HG02884 (cell line): ENCODE measurements at regions not wholly inside any gene's neighbourhood (a gene's known extent, or its start where the extent isn't known, plus 50 kb on each side); places are given as distances from the start of the nearest gene placed in this dataset.

Experiments
- ATAC-seq: cut with Tn5 transposase; IDR thresholded peaks from one replicate; pipeline ENCODE4 v1.9.1; 2021; ENCODE audit warnings: mild to moderate bottlenecking, moderate library complexity; ENCODE audit not compliant: unreplicated experiment

DNA sequence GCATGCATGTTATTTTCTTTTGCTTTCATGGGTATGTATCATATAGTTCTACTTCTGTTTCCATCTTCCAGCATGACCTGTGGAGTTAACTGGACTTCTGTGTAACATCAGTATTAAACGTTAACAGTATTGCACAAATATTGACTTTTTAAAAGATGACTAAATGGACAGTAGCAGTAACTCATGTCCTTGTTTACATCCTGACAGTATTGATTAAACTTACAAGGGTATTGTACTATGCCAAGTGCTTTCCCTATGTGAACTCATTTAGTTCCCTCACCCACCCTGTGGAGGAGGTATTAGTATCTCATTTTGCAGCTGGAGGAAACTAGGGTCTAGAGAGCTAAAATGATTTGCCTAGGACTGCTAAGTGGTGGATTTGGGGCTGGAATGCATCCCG lies 128.7 kb upstream of the SLC10A2 start:
- ATAC-seq, result no peak

DNA sequence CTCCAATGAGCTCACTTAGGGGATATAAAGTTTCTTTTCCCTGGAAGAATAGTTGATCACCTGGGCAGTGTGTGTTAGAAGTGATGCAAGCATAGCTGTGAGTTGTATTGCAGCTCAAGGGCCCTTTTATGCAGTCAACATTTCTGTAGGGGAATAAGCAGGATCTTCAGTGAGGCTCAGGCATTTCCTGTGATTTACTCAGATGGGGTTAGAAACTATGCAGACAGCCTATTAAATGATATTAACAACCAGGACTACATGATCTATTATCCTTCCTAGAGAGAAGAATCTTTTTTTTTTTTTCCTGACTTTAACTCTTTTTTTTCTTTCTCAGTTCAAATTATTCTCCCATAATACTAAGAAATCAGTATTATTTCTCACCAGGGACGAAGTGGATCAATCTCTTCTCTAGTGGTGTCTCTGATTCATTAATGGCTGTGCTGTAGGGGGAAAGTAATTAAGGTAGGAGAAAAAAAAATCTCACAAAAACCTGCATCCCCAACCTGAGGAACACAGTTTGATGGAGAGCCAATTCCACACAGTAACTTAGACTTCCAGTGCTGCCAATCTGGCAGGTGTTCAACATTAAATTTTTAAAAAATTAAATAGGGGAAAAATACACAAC lies 126.4 kb upstream of the SLC10A2 start:
- no peak for ATAC-seq

DNA sequence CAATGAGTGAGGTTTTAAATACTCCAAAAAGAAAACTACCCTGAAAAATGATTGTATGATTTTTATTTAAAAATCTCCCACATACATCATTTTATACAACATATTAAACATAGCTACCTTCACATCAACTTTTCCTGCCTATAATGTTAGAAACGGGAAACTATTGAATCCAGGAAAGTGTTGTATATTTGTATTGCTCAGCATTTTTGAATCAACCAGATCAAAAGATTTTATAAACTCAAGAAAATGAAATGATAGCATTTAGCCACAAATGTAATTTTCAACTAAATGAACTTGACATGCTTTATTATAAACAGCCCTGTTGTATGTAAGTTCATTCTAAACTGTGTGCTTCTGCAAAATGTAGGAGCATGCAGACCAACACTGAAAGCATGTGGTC lies 124.6 kb upstream of the SLC10A2 start:
- ATAC-seq, result no peak

DNA sequence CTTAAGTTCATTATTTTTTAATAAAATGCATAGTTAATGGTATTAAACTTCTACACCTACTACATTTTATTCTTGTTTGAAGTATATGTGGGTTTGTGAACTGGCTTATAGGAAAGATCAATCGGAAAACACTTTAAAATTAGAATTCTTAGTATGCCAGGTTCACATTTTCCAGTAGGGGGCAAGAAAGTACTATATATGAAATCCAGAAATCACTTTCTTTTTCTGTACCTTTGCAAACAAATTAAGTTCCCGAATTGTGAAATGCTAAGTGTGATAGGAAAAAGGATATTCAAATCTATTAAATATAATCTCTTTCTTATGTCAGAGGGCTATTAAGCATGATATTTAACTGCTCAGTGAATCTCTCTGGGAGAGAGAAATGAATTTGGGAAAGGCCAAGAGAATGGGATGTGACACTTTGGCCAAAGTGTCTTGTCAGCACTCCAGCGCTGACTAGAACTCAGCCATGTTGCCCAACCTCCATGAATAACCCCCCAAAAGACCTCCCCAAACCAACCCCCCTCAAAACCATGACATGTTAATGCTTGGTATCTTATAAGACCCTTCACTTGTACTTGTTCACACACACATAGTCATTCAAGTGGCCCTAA lies 122.6 kb upstream of the SLC10A2 start:
- ATAC-seq, result no peak

DNA sequence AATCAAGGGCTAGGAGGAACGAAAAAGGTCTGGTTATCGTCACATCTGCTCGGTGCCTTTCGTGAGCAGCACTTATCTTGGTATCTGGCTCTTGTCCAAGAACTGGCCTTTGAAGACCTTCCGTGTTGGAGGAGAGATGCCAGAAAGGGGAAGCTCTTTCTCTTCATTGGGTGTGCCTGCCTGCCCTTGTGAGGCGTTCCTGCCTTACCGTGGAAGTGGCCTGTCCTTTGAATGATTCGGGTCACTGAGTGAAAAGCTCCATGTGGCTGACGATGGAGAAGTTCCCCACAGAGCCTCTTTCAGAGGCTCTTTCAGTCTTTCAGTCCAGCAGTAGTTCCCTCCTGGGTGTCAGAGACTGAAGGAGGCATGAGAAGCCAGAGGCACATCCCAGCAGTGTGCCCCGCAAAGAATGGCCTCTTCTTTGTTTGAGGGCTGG lies 121.5 kb upstream of the SLC10A2 start:
- ATAC-seq, result no peak

DNA sequence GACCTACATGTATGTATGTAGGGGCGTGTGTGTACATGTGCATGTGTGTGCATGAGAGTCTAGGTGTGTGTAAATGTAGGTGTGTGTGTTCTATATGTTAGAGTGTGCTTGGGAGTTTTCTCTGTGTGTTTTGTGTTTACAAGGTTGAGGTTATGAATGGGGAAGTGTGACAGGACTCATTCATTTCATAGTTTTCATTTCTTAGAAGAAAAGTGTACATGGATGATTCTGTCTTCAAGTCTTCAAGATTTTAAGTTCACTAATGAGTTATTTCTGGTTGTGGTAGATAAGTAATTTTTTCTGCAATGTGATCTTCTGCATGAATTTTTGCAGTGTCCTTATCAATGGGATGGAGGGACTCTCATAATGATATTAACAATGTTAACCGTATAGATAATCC lies 118.2 kb upstream of the SLC10A2 start:
- peak; percentile 68 for ATAC-seq

DNA sequence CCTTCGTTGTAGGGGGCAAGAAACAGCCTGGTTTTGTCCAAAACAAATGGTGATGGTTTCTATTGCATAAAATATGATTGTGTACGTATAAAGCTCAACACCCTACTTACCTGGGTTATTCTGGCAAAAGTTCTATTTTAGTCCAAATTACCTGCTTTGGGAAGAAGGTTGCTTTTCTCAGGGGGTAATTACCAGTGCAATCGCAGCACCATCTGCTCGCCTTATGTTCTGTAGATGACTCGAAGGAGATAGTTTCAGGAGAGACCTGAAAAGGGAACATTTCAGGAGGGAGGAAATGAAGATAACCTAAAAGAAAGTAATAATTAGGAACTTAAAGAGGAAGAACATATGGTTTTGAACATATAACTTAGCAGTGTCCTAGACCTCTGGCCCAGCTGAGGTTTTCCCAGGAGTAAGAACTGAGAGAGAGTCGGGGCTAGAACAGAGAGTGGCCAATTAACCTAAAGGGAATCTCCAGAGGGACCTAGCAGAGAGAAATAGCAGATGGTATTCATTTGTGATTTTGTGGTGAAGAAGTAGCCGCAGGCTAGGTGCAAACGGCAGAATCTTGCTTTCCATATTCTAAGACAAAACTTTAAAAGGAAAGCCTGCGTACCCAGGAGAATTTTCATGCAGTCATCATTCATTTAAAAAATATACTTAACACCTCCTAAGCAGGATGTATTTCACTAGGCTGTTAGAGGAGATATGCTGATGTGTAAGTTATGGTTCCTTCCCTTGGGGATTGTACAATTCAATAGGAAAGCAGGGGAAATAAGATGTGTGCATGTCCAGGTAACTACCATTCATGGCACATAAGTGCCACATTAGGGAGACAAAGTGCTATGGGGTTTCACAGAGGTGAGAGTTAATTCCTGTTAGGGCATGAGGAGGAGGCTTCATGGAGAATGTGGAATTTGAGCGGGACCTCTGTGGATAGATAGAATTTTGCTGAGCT lies 113.0 kb upstream of the SLC10A2 start:
- no peak for ATAC-seq

DNA sequence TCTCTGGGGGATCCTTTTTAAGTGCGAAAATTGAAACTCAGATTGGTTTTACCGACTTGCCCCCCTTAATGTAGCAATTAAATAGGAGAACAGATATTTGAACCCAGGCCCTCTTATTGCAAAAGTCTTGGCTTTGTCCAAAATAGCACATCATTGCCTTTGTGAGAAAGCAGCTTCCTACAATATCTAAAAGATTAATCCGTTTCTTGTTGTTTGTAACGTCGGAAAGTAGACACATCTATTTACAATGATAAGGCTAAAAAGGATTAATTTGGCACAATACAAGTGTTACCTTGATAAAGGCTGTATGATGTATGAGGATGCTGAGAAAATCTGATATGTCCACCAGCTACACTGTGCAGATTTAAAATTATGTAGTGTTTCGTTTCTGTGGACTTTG lies 108.7 kb upstream of the SLC10A2 start:
- no peak for ATAC-seq

DNA sequence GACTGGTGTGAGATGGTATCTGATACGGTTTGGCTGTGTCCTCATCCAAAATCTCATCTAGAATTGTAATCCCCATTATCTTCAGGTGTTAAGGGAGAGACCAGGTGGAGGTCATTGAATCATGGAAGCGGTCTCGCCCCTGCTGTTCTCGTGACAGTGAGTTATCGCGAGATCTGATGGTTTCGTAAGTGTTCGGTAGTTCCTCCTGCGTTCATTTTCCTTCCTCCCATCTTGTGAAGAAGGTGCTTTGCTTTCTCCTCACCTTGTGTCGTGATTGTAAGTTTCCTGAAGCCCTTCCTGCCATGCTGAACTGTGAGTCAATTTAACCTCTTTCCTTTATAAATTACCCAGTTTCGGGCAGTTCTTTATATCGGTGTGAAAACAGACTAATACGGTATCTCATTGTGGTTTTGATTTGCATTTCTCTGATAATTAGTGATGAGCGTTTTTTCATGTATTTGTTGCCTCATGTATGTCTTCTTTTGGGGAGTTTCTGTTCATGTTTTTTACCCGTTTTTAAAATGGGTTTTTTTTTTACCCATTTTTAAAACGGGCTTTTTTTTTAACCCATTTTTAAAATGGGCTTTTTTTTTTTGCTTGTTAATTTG lies 102.8 kb upstream of the SLC10A2 start:
- ATAC-seq, result no peak

DNA sequence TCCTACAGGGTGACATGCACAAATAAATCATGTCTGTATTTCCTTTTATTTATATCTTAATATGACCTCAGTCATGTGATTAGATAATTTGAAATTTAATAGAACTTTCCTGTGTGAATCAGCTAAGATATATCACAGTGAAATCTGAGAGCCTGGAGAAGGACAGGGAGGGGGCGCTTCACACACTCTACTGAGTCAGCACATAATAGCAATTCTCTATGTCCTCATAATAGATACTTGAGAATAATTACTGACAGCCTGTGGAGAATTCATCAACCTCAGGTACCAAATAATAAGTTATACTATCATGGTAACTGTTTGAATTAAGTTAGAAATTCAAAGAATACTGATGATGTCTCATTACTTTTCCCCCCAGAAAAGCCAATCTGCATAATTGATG lies 98.0 kb upstream of the SLC10A2 start:
- no peak for ATAC-seq

DNA sequence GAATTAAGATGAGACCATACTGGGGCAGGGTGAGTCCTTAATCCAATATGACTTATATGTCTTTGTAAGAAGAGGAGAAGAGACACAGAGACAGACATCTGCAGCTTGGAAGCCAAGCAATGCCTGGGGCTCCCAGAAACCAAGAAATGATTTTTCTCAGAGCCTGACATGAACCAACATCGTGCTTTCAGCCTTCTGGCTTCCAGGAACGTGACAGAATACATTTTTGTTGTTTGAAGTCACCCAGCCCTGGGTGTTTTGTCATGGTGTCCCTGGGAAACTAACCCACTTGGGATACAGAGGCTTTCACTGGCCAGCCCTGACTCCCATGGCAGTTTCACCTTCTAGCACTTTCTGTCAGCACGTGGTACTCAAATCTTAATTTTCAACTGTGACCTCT lies 95.3 kb upstream of the SLC10A2 start:
- ATAC-seq, result no peak

DNA sequence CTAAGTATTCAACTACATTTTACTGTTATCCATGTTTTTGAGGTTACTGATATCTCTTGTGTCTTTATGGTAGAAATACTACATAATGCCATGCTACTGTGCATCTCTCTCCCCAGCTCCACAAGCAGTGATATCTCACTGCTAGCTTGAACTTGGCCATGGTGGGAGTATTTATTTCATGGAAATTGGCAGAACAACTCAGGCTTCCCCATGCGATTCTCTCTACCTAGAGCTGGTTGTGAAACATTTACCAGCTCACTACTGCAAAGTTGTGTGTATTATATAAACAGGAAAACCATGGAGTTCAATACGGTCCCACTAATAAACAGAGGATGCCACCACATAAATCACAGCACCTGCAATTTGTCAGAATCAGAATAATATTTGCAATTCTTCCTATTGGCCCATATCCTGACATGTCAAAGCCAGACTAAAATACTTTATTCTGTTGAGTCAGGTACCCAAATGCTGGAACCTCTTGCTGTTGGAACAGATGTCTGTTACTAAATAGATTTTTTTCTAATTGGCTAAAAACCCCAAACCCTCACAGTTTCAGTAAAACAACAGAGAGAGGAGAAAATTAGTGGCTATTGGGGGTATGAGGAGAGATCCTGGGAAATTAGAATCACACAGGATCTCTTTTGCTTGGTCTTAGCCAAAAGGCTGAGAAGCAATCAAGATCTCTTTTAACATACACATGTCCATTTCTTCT lies 91.4 kb upstream of the SLC10A2 start:
- ATAC-seq, result no peak

DNA sequence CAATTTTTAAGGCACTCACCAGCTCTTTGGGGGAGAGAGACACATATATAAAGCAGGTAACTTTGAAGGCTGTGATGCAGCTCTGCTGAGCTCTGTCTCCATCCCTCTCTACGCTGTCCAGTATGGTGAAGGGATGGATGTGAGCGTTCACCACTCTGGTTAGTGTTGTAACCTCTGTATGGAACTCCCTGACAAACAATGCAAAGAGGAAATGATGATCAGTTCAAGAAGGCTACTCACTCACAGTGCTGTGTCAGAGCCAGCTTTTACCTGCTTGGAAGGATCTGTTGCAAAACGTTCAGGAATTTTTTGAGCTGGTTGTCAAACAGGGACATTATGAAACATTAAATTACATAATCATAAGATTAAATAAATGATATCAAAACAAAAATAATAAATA lies 90.8 kb upstream of the SLC10A2 start:
- ATAC-seq, result no peak

DNA sequence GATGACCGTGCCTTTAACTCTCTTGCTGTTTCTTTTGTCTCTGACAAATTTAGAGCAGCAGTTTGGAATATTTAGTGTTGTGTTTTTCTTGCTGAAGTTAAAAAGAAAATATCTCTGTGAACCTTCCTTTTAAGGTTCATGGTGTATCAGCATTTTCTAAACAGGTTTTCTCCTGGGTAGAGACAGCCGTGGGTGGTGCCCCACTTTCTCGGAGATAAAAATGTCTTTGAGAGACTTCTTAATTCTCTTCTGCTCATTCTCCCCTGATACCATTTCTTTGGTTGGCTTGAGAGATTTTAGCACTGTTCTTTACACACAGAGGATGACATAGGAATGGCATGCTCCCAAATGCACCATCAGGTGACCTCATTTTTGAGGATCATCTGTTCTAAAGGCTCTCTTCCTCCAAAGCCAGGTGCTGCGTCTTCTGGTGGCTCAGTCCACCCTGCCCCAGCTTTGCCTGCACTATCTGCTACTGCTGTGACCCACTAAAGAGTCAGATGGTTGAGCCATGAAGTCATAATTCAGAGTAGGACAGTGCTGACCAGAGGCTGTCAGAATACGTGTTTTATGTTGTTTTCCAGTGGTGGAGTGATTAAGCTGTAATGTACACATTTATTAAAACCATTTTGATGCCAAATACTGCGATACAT lies 90.3 kb upstream of the SLC10A2 start:
- ATAC-seq, result no peak

DNA sequence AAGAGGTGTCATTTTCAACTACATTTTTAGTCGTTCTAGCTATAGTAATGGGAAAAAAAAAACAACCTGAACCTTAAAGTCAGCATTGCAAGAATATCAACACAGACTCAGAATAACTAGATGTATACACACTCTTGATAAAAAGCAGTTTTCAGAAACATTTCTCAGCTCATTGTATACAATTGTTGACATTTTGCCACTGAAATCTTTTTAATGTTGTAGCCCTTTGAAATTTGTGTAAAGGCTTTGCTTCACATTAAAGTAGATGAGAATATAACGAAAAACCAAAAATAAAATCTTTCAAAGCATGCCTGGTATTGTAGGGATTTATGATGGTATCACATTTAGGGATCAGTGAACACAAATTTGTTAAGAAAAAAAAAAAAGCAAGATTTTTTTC lies 87.2 kb upstream of the SLC10A2 start:
- no peak for ATAC-seq

DNA sequence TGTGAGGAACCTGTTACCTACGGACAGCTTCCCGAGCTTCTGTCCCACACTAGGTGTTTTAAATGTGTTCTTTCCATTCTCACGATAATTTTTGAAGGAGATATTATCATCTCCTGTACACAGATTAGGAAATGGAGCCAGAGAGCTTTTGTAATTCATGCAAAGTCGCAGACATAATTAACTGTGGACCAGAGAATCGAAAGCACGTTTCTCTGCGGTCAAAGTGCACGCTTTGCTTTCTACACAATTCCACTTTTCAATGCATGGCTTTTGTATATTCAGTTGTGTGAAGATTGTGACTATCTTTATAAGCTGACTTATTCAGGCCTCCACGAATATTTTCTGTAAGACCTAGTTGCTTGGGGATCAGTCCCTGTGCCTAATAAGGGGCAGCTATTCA lies 81.7 kb upstream of the SLC10A2 start:
- no peak for ATAC-seq

DNA sequence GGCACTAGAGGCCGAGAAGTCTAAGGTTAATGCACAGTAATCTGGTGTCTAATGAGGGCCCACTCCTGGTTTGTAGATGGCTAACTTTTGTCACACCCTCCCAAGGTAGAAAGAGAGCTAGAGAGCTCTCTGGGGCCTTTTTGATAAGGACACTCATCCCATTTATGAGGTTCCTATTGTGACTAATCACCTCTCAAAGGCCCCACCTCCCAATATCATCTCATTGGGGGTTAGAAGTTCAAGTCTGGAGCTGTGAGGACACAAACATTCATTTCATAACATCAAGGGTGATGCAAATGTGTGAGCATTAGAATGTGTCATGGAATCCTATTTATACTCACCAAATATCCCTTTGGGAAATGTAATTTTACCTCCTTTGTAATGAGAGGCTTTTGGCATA lies 79.2 kb upstream of the SLC10A2 start:
- ATAC-seq, result no peak

DNA sequence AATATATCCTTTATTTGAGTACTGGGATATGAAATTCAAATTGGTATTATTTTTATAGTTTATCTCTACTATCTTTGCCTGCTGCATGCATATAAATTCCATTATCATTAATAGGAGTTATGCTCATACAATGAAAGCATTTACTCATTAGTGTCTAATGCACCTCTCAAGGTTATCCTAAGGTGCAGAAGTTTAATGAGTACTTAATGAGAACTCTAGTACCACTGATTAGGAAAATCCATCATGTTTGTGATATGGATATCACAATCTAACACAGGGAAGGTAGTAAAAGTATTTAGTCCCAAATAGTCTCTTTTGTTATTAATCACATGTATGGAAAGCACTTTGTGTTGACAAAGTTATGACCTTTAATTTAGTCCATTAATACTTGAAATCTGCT lies 77.2 kb upstream of the SLC10A2 start:
- no peak for ATAC-seq

DNA sequence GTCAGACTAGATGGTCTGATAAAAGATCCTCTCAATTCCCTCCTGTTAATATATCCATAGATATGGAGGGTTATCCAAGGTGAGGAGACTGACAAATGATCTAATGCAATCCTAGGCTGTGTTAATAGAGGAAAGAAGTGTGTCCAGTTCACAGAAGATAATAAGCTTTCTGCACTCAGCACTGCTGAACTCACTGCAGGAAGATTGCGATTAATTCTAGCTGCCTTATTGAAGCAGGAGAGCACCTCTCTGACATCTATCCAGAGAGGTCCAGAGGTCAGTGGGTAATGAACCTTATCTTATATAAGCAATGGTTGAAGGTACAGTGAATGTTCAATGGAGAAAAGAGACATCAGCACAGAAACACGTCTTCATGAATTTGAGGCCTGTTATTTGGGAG lies 75.9 kb upstream of the SLC10A2 start:
- ATAC-seq, result no peak

DNA sequence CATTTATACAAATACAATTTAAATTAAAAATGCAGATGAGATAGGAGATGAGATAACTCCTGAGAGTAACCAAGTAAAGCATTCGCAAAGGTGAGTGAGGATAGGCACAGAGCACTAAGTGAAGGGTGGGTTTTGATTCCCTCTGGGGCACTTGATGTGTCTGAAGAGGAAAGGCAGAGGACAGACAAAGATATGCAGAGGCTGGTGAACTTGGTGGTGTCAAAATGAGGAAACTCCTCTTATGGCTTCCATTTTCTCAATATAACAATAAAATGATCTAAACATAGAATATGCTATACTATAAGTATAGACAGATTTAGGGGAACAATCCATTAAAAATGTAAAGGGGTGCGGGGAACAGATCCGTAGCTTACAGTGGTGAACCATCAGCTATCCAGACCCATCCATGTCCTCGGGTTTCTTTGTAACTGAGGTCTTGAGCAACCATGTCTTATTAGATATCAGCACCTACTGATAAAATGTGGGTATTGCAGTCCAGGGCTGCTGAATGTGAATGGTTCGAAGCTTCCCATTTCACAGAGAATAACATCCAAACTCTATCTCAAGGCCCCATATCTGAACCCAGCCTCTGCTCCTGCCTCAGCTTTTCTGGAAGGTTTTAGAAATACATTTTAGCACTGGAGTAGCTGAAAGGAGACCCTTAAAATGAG lies 73.9 kb upstream of the SLC10A2 start:
- ATAC-seq, result peak; percentile 98
